OCI-LY3 (cell line): ENCODE measurements at regions not wholly inside any gene's neighbourhood (a gene's known extent, or its start where the extent isn't known, plus 50 kb on each side); places are given as distances from the start of the nearest gene placed in this dataset.
A peak's percentile ranks its signal among the peaks of the same experiment; 100 is the strongest.

Experiments
- H2AFZ ChIP-seq: fragments of 200-600, 300-600 bp; shearing (Covaris generic); 2 replicates; pipeline ENCODE4 v1.6.0; 2014; ENCODE audit warnings: antibody characterized with exemption, low read depth, low read length
- H3K27ac ChIP-seq: fragments of 200-600, 300-600 bp; sonication (generic); 2 replicates; pipeline ENCODE4 v1.5.1; 2014; ENCODE audit warnings: mild to moderate bottlenecking, low read length, moderate library complexity, mixed read lengths
- H3K27me3 ChIP-seq: fragments of 200-600, 300-600 bp; sonication (generic); 2 replicates; pipeline ENCODE4 v1.6.1; 2014; ENCODE audit warnings: low read depth, low read length, mixed read lengths
- H3K36me3 ChIP-seq: fragments of 200-600, 300-600 bp; sonication (generic); replicated peaks from 2 replicates; pipeline ENCODE3; 2014; ENCODE audit warnings: low read depth, low read length, mixed read lengths
- H3K4me1 ChIP-seq: fragments of 300-600, 200-600 bp; sonication (generic); 2 replicates; pipeline ENCODE4 v1.6.1; 2014; ENCODE audit warnings: low read length, mixed read lengths
- H3K4me2 ChIP-seq: fragments of 200-600, 300-600 bp; sonication (generic); 2 replicates; pipeline ENCODE4 v1.6.1; 2014; ENCODE audit warnings: low read length, mixed read lengths
- H3K4me3 ChIP-seq: fragments of 300-600, 200-600 bp; sonication (generic); 2 replicates; pipeline ENCODE4 v1.5.1; 2014; ENCODE audit warnings: antibody characterized with exemption, mild to moderate bottlenecking, low read length, moderate library complexity
- H3K79me2 ChIP-seq: fragments of 300-600, 200-600 bp; shearing (Covaris generic); 2 replicates; pipeline ENCODE4 v1.6.1; 2014; ENCODE audit warnings: mild to moderate bottlenecking, low read length, mixed read lengths
- H3K9ac ChIP-seq: fragments of 300-600, 200-600 bp; shearing (Covaris generic); 2 replicates; pipeline ENCODE4 v1.6.0; 2014; ENCODE audit warnings: mild to moderate bottlenecking, low read length, moderate library complexity
- H3K9me3 ChIP-seq: fragments of 200-600, 300-600 bp; shearing (Covaris generic); 2 replicates; pipeline ENCODE4 v1.6.1; 2014; ENCODE audit warnings: low read length, mixed read lengths; ENCODE audit not compliant: insufficient read depth
- H4K20me1 ChIP-seq: fragments of 200-600, 300-600 bp; sonication (generic); 2 replicates; pipeline ENCODE4 v1.6.1; 2016; ENCODE audit warnings: low read length, mixed read lengths; ENCODE audit not compliant: insufficient read depth
- EZH2phosphoT487 ChIP-seq: fragments of 200-600 bp; shearing (Covaris generic); IDR thresholded peaks from 2 replicates; pipeline ENCODE4 v1.6.1; 2018; ENCODE audit warnings: antibody characterized with exemption, mixed run types, low read depth
- TF ChIP-seq, protein P1 (sequence below): fragments of 200-600, 300-600 bp; sonication (generic); IDR thresholded peaks from 2 replicates; pipeline ENCODE4 v1.5.1; 2014; ENCODE audit warnings: antibody characterized with exemption, low read length, low read depth

DNA sequence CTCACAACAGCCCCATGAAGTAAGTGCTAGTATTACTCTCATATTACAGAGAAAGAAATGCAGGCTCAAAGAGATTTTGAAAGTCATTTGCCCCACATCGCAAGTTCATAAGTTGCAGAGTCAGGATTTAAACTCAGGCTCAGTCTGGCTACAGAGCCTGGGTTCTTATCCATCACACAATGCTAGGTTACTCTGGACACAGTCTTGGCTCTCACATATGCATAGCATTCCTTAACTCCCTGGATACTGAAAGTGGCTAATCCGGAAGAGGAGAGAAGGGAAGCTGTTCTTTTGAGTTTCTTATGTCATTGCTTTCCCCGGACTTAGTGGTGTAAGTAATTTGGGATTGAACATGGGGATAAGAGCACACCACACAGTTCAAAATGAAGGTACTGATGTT lies 357.4 kb upstream of the PLXNA2 start:
- Histone ChIP-seq H3K4me2 (no peak overlapping the region), H2AFZ (no peak overlapping the region), H3K4me1 (peaks cover 34% of the 10 kb centered on the region), H3K9ac (no peak overlapping the region), H4K20me1 (no peaks in the 10 kb centered on the region; the same call in 1 of the 2 replicates), H3K79me2 (no peaks in the 10 kb centered on the region), H3K27me3 (peaks cover 7% of the 10 kb centered on the region; the same call in 1 of the 2 replicates), H3K9me3 (no peaks in the 10 kb centered on the region), H3K4me3 (no peak overlapping the region), H3K36me3 (no peaks in the 10 kb centered on the region), H3K27ac (no peak overlapping the region)
- TF ChIP-seq, protein P1, sequence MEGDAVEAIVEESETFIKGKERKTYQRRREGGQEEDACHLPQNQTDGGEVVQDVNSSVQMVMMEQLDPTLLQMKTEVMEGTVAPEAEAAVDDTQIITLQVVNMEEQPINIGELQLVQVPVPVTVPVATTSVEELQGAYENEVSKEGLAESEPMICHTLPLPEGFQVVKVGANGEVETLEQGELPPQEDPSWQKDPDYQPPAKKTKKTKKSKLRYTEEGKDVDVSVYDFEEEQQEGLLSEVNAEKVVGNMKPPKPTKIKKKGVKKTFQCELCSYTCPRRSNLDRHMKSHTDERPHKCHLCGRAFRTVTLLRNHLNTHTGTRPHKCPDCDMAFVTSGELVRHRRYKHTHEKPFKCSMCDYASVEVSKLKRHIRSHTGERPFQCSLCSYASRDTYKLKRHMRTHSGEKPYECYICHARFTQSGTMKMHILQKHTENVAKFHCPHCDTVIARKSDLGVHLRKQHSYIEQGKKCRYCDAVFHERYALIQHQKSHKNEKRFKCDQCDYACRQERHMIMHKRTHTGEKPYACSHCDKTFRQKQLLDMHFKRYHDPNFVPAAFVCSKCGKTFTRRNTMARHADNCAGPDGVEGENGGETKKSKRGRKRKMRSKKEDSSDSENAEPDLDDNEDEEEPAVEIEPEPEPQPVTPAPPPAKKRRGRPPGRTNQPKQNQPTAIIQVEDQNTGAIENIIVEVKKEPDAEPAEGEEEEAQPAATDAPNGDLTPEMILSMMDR = no peak
- TF ChIP-seq EZH2phosphoT487 = no peak

DNA sequence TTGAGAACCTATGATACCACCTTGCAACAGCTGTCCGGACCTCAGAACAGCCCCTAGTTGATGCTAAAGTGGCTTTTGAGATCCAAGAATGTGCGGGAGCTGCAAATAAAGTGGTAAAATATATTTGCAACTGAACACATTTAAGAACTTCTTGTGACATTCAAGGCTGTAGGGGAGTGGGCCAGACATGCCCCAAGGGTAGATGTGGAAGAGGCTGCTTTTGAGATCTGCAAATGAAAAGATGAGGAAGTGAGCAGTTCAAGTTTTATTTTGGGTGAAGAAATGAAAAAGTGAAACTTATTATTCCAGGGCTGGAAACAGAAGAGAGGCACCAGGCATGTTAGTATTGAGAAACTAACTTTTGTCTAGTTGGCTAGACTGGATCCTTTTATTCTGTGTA lies 359.5 kb upstream of the PLXNA2 start:
- Histone ChIP-seq H3K4me2 (peak overlapping the region; percentile 78), H3K9ac (peak overlapping the region; percentile 53), H3K27ac (peak overlapping the region; percentile 82), H3K36me3 (no peaks in the 10 kb centered on the region), H3K9me3 (no peaks in the 10 kb centered on the region), H3K27me3 (peaks cover 7% of the 10 kb centered on the region; the same call in 1 of the 2 replicates), H3K4me3 (peak overlapping the region; percentile 59), H4K20me1 (no peaks in the 10 kb centered on the region; the same call in 1 of the 2 replicates), H3K79me2 (no peaks in the 10 kb centered on the region), H3K4me1 (peaks cover 37% of the 10 kb centered on the region), H2AFZ (no peak overlapping the region)
- TF ChIP-seq, protein P1 = no peak
- TF ChIP-seq EZH2phosphoT487 = no peak

DNA sequence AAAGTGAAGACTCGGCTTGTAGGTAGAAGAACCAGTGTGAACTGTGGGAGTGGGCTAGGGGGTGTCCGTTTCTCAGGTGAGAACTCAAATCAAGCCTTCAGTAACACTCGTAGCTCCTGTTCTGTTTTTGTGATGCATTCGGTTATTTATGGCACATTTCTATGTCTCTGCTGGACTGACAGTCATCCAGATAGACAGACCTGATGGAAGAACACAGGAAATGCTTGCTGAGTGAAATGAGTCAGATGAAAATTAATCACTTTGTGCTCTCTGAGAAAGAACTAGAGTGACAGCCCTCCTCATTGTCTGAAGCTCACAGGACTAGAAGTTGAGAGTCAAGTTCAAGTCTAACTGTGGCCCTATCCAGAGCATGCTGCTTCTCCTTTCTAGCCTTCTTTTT lies 360.1 kb upstream of the PLXNA2 start:
- peak overlapping the region; percentile 82 for H3K27ac ChIP-seq
- peaks cover 37% of the 10 kb centered on the region for H3K4me1 ChIP-seq
- H3K79me2 ChIP-seq = no peaks in the 10 kb centered on the region
- peak overlapping the region; percentile 78 for H3K4me2 ChIP-seq
- H3K36me3 ChIP-seq = no peaks in the 10 kb centered on the region
- H3K4me3 ChIP-seq = peak overlapping the region; percentile 59
- H3K9me3 ChIP-seq = no peaks in the 10 kb centered on the region
- H4K20me1 ChIP-seq = no peaks in the 10 kb centered on the region; the same call in 1 of the 2 replicates
- H2AFZ ChIP-seq = no peak overlapping the region
- H3K27me3 ChIP-seq = peaks cover 7% of the 10 kb centered on the region; the same call in 1 of the 2 replicates
- no peak for TF ChIP-seq EZH2phosphoT487
- TF ChIP-seq, protein P1 = no peak
- H3K9ac ChIP-seq = peak overlapping the region; percentile 53

DNA sequence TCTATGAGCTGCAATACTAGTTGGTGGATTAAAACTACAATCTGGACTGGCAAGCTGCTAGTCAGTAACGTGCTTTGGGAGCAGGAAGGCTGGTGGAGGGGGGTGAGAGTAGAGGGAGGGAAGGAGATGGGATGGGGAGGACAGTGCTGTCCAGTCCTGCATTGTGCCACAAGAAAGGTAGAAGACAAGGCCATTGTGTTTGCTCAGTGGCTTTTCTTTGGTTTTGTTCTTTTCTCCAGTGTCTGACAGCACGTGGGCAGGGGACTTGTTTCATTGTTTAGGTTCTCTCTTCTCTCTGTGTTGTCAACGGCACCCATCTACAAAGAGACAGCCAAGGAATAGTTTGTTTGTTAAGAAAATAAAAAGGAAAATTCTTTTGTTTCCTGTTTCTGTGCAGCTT lies 362.8 kb upstream of the PLXNA2 start:
- H4K20me1 ChIP-seq = no peaks in the 10 kb centered on the region; the same call in 1 of the 2 replicates
- H3K4me1 ChIP-seq = peaks cover 37% of the 10 kb centered on the region
- H3K4me3 ChIP-seq = no peak overlapping the region
- TF ChIP-seq EZH2phosphoT487 = no peak
- TF ChIP-seq, protein P1 = no peak
- H3K36me3 ChIP-seq = no peaks in the 10 kb centered on the region
- H3K9me3 ChIP-seq = no peaks in the 10 kb centered on the region
- peaks cover 7% of the 10 kb centered on the region; the same call in 1 of the 2 replicates for H3K27me3 ChIP-seq
- H3K79me2 ChIP-seq = no peaks in the 10 kb centered on the region
- no peak overlapping the region for H3K9ac ChIP-seq
- H2AFZ ChIP-seq = no peak overlapping the region
- no peak overlapping the region for H3K27ac ChIP-seq
- H3K4me2 ChIP-seq = no peak overlapping the region
